ENCODE measurements at regions not wholly inside any gene's neighbourhood (a gene's known extent, or its start where the extent isn't known, plus 50 kb on each side); places are given as distances from the start of the nearest gene placed in this dataset.

DNA sequence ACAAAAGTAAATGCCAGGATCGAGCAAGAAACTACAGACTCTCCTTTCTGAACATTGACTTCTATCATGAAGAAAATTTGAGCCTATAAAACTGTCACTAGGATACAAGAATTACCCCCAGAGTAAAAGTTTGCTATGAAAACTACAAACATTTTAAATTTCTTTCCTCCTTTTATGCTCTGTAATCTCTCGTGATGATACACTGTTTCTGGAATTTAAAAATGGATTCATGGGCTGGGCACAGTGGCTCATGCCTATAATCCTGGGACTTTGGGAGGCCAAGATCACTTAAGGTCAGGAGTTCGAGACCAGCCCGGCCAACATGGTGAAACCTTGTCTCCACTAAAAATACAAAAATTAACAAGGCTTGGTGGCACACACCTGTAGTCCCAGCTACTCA, 181.3 kb downstream of the ZNF281 start:
- TF ChIP-seq, protein P1, sequence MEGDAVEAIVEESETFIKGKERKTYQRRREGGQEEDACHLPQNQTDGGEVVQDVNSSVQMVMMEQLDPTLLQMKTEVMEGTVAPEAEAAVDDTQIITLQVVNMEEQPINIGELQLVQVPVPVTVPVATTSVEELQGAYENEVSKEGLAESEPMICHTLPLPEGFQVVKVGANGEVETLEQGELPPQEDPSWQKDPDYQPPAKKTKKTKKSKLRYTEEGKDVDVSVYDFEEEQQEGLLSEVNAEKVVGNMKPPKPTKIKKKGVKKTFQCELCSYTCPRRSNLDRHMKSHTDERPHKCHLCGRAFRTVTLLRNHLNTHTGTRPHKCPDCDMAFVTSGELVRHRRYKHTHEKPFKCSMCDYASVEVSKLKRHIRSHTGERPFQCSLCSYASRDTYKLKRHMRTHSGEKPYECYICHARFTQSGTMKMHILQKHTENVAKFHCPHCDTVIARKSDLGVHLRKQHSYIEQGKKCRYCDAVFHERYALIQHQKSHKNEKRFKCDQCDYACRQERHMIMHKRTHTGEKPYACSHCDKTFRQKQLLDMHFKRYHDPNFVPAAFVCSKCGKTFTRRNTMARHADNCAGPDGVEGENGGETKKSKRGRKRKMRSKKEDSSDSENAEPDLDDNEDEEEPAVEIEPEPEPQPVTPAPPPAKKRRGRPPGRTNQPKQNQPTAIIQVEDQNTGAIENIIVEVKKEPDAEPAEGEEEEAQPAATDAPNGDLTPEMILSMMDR (IDR thresholded peaks at IDR 0.05): no peak
- Histone ChIP-seq H3K27ac (no peak overlapping the region), H3K9me3 (no peaks in the 10 kb centered on the region), H3K4me3 (no peak overlapping the region), H3K27me3 (replicated peaks; ENCODE audit: insufficient read depth) (no peaks in the 10 kb centered on the region), H3K36me3 (no peaks in the 10 kb centered on the region), H3K4me1 (ENCODE audit: control insufficient read depth in 1 of 2, low read depth in 2 of 2) (no peaks in the 10 kb centered on the region)
- DNase-seq (ENCODE audit: low spot score) (no peak), ATAC-seq (ENCODE audit: insufficient number of reproducible peaks, low FRiP score, low read depth) (no peak)

DNA sequence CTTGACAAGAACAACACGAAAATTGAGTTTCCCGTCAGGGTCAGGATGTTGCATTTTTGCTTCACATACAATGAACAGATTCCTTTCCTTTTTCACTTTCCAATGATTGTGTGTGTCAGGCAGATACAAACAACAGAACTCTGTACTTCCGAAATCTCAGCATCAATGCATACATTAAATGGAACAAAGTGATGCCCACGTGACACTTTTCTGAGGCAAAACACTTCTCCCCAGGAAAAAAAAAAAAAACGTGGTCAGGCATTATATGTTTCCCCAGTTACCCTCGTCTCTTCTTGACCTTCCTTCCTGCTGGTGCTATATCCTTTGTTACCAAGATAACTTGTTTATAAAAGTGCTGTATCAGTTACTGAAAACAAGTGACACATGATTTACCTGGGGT, 181.8 kb downstream of the ZNF281 start:
- Histone ChIP-seq H3K27ac (no peak overlapping the region), H3K27me3 (replicated peaks; ENCODE audit: insufficient read depth) (no peaks in the 10 kb centered on the region), H3K9me3 (no peaks in the 10 kb centered on the region), H3K4me3 (no peak overlapping the region), H3K36me3 (no peaks in the 10 kb centered on the region), H3K4me1 (ENCODE audit: control insufficient read depth in 1 of 2, low read depth in 2 of 2) (no peaks in the 10 kb centered on the region)
- TF ChIP-seq, protein P1 (IDR thresholded peaks at IDR 0.05): no peak
- no peak for DNase-seq (ENCODE audit: low spot score)
- ATAC-seq (ENCODE audit: insufficient number of reproducible peaks, low FRiP score, low read depth): no peak
